GM23248 (cell line): ENCODE measurements at regions not wholly inside any gene's neighbourhood (a gene's known extent, or its start where the extent isn't known, plus 50 kb on each side); places are given as distances from the start of the nearest gene placed in this dataset.

Source experiments
- DNase-seq: peaks from one replicate; pipeline ENCODE4 v3.0.0-alpha.2; 2015
- H2AFZ ChIP-seq: fragments of 200-600 bp; sonication (generic); 2 replicates; pipeline ENCODE4 v1.6.1; 2016; ENCODE audit warnings: antibody characterized with exemption
- H3F3A ChIP-seq: fragments of 200-600 bp; sonication (generic); 2 replicates; pipeline ENCODE4 v1.6.1; 2016; ENCODE audit warnings: mild to moderate bottlenecking, antibody characterized with exemption, mixed run types; ENCODE audit not compliant: insufficient read depth
- H3K27ac ChIP-seq: fragments of 200-600 bp; sonication (generic); 2 replicates; pipeline ENCODE4 v1.5.1; 2016; ENCODE audit warnings: mild to moderate bottlenecking
- H3K27me3 ChIP-seq: fragments of 200-600 bp; sonication (generic); replicated peaks from 2 replicates; pipeline ENCODE4 v1.6.1; 2016; ENCODE audit warnings: mild to moderate bottlenecking; ENCODE audit not compliant: insufficient read depth
- H3K36me3 ChIP-seq: fragments of 200-600 bp; sonication (generic); 2 replicates; pipeline ENCODE4 v1.6.1; 2016; ENCODE audit warnings: low read depth, mild to moderate bottlenecking
- H3K4me1 ChIP-seq: fragments of 200-600 bp; sonication (generic); 2 replicates; pipeline ENCODE4 v1.6.1; 2016; ENCODE audit warnings: mild to moderate bottlenecking; ENCODE audit not compliant: insufficient read depth
- H3K4me2 ChIP-seq: fragments of 200-600 bp; sonication (generic); one replicate; pipeline ENCODE4 v1.6.1; 2016; ENCODE audit warnings: mild to moderate bottlenecking; ENCODE audit not compliant: unreplicated experiment
- H3K4me3 ChIP-seq: fragments of 200-600 bp; sonication (generic); 2 replicates; pipeline ENCODE4 v1.5.1; 2016; ENCODE audit warnings: mild to moderate bottlenecking
- H3K79me2 ChIP-seq: fragments of 200-600 bp; sonication (generic); 2 replicates; pipeline ENCODE4 v1.6.1; 2016; ENCODE audit warnings: mild to moderate bottlenecking; ENCODE audit not compliant: insufficient read depth
- H3K9ac ChIP-seq: fragments of 200-600 bp; sonication (generic); 2 replicates; pipeline ENCODE4 v1.6.1; 2016; ENCODE audit warnings: mild to moderate bottlenecking
- H3K9me2 ChIP-seq: fragments of 200-600 bp; sonication (generic); 2 replicates; pipeline ENCODE4 v1.6.1; 2016; ENCODE audit warnings: mixed run types, mild to moderate bottlenecking, moderate library complexity; ENCODE audit not compliant: insufficient read depth
- H3K9me3 ChIP-seq: fragments of 200-600 bp; sonication (generic); one replicate; pipeline ENCODE4 v1.6.1; 2017; ENCODE audit warnings: low read depth
- H4K20me1 ChIP-seq: fragments of 200-600 bp; sonication (generic); 2 replicates; pipeline ENCODE4 v1.6.0; 2016; ENCODE audit not compliant: insufficient read depth
- EZH2 ChIP-seq: fragments of 200-600 bp; sonication (generic); IDR thresholded peaks from 2 replicates; pipeline ENCODE4 v1.6.1; 2018; ENCODE audit warnings: antibody characterized with exemption, mild to moderate bottlenecking; ENCODE audit not compliant: insufficient read depth, poor library complexity, severe bottlenecking
- EZH2phosphoT487 ChIP-seq: fragments of 200-600 bp; sonication (generic); IDR thresholded peaks from 2 replicates; pipeline ENCODE4 v1.6.1; 2018; ENCODE audit warnings: antibody characterized with exemption, moderate library complexity, mild to moderate bottlenecking, low read depth; ENCODE audit not compliant: insufficient read depth
- WGBS, 2 experiments: methylation state at CpG; one replicate each; pipeline ENCODE4 v1.1.6; 2015 to 2017; ENCODE audit warnings: low lambda C conversion rate in 2 of 2, low coverage in 1 of 2; ENCODE audit errors: missing lambda C conversion rate in 2 of 2; 5-methylcytosine and 5-hydroxymethylcytosine counted together
- in situ Hi-C: fragments of 300-500 bp; cut with MboI; formaldehyde crosslinking; loops from 2 replicates; pipeline ENCODE4 v1.15.0; 2020

GRCh38 chr1:215358356-215358755 lies 208.7 kb upstream of the KCTD3 start:
- H3K9me3 ChIP-seq, result no peaks in the 10 kb centered on the region
- no peak for TF ChIP-seq EZH2
- no peak for TF ChIP-seq EZH2phosphoT487
- H4K20me1 ChIP-seq, result no peaks in the 10 kb centered on the region
- no peaks in the 10 kb centered on the region for H3K36me3 ChIP-seq
- H3K9me2 ChIP-seq, result no peaks in the 10 kb centered on the region
- H3K27ac ChIP-seq, result no peak overlapping the region
- H3K9ac ChIP-seq, result no peak overlapping the region
- no peaks in the 10 kb centered on the region for H3K27me3 ChIP-seq
- H3K79me2 ChIP-seq, result no peaks in the 10 kb centered on the region
- DNase-seq, result no peak
- no peak overlapping the region for H3K4me2 ChIP-seq
- no peaks in the 10 kb centered on the region for H3K4me1 ChIP-seq
- WGBS, 2 experiments, result 36 to 44% methylated on average over 1 of the region's 1 CpG
- in situ Hi-C loops, result no loop called here
- no peak overlapping the region for H2AFZ ChIP-seq
- H3K4me3 ChIP-seq, result no peak overlapping the region
- H3F3A ChIP-seq, result no peaks in the 10 kb centered on the region

- TF ChIP-seq EZH2phosphoT487 (no peak), EZH2 (no peak)
- Histone ChIP-seq H3K27ac (no peak overlapping the region), H3K36me3 (no peaks in the 10 kb centered on the region), H3K9me2 (no peaks in the 10 kb centered on the region), H4K20me1 (no peaks in the 10 kb centered on the region), H3K9me3 (no peaks in the 10 kb centered on the region), H3K4me2 (no peak overlapping the region), H3K4me3 (no peak overlapping the region), H3K79me2 (no peaks in the 10 kb centered on the region), H3F3A (no peaks in the 10 kb centered on the region), H3K9ac (no peak overlapping the region), H3K4me1 (no peaks in the 10 kb centered on the region), H3K27me3 (no peaks in the 10 kb centered on the region), H2AFZ (no peak overlapping the region)
- no peak for DNase-seq
- in situ Hi-C loops, result no loop called here
These were observed 207.1 kb upstream of the KCTD3 start for GRCh38 chr1:215360031-215360430.

GRCh38 chr1:215360758-215361157 lies 206.3 kb upstream of the KCTD3 start:
- in situ Hi-C loops, result no loop called here
- no peak overlapping the region for H3K9ac ChIP-seq
- no peaks in the 10 kb centered on the region for H3K9me2 ChIP-seq
- H3K27me3 ChIP-seq, result no peaks in the 10 kb centered on the region
- H2AFZ ChIP-seq, result no peak overlapping the region
- H3K27ac ChIP-seq, result no peak overlapping the region
- no peaks in the 10 kb centered on the region for H3K4me1 ChIP-seq
- no peak overlapping the region for H3K4me3 ChIP-seq
- TF ChIP-seq EZH2phosphoT487, result no peak
- TF ChIP-seq EZH2, result no peak
- H3K36me3 ChIP-seq, result no peaks in the 10 kb centered on the region
- H3F3A ChIP-seq, result no peaks in the 10 kb centered on the region
- H3K4me2 ChIP-seq, result no peak overlapping the region
- no peaks in the 10 kb centered on the region for H3K79me2 ChIP-seq
- H3K9me3 ChIP-seq, result no peaks in the 10 kb centered on the region
- WGBS, 2 experiments, result 87 to 93% methylated on average over 2 of the region's 2 CpGs
- H4K20me1 ChIP-seq, result no peaks in the 10 kb centered on the region
- no peak for DNase-seq

GRCh38 chr1:215375381-215375780 lies 191.7 kb upstream of the KCTD3 start:
- H3K27me3 ChIP-seq, result no peaks in the 10 kb centered on the region
- no peak overlapping the region for H3K27ac ChIP-seq
- no peak overlapping the region for H3K4me2 ChIP-seq
- no peaks in the 10 kb centered on the region for H3K79me2 ChIP-seq
- H3K4me1 ChIP-seq, result peaks cover 14% of the 10 kb centered on the region
- no peak overlapping the region for H3K4me3 ChIP-seq
- no peak overlapping the region for H2AFZ ChIP-seq
- H3F3A ChIP-seq, result peaks cover 5% of the 10 kb centered on the region; the same call in 1 of the 2 replicates
- TF ChIP-seq EZH2 (no peak), EZH2phosphoT487 (no peak)
- H3K36me3 ChIP-seq, result no peaks in the 10 kb centered on the region
- peak; percentile 1 for DNase-seq
- no peaks in the 10 kb centered on the region for H3K9me2 ChIP-seq
- in situ Hi-C loops, result no loop called here
- no peaks in the 10 kb centered on the region for H3K9me3 ChIP-seq
- no peaks in the 10 kb centered on the region for H4K20me1 ChIP-seq
- H3K9ac ChIP-seq, result no peak overlapping the region

- 43 to 52% methylated on average over 2 of the region's 2 CpGs for WGBS, 2 experiments
- no peaks in the 10 kb centered on the region for H3K27me3 ChIP-seq
- peak overlapping the region; percentile 1 for H3K4me2 ChIP-seq
- TF ChIP-seq EZH2, result no peak
- TF ChIP-seq EZH2phosphoT487, result no peak
- no peaks in the 10 kb centered on the region for H4K20me1 ChIP-seq
- no peaks in the 10 kb centered on the region for H3K79me2 ChIP-seq
- peaks cover 14% of the 10 kb centered on the region for H3K4me1 ChIP-seq
- H3K36me3 ChIP-seq, result no peaks in the 10 kb centered on the region
- H3K9me3 ChIP-seq, result no peaks in the 10 kb centered on the region
- no peak overlapping the region for H2AFZ ChIP-seq
- DNase-seq, result peak; percentile 76
- no peaks in the 10 kb centered on the region for H3K9me2 ChIP-seq
- no peak overlapping the region for H3K4me3 ChIP-seq
- no peak overlapping the region for H3K27ac ChIP-seq
- no peak overlapping the region for H3K9ac ChIP-seq
- H3F3A ChIP-seq, result peaks cover 5% of the 10 kb centered on the region; the same call in 1 of the 2 replicates
- in situ Hi-C loops, result no loop called here
These were observed 190.4 kb upstream of the KCTD3 start for GRCh38 chr1:215376544-215377264.
